HCT116 (cell line): ENCODE measurements at regions not wholly inside any gene's neighbourhood (a gene's known extent, or its start where the extent isn't known, plus 50 kb on each side); places are given as distances from the start of the nearest gene placed in this dataset.
"Not testable (repeated sequence)": the region's sequence is repeated elsewhere in the genome, so short reads cannot be mapped to it uniquely, and the experiment has no call there.

ENCODE experiments used
- ATAC-seq: fragments of 200-7000 bp; cut with Tn5 transposase; 2 replicates; pipeline ENCODE4 v1.9.1; 2020; ENCODE audit warnings: mild to moderate bottlenecking, moderate library complexity
- BruUV-seq: library from RNA; stranded (reverse); fragments of 400-500 nt; replicated peaks from 2 replicates; lab custom pipeline; 2021; lab: Mats Ljungman, UMichigan
- CTCF ChIA-PET: fragments of 300-600 bp; sonication (Branson Sonifier 250); formaldehyde crosslinking; loops from one replicate; lab custom pipeline; 2021; ENCODE audit warnings: antibody characterized with exemption; lab: Charles Lee
- POLR2A ChIA-PET: fragments of 300-600, 350-600 bp; sonication (Branson Sonifier 250); formaldehyde crosslinking; loops from one replicate; lab custom pipeline; 2021; ENCODE audit warnings: antibody characterized with exemption; lab: Charles Lee
- RAD21 ChIA-PET, 2 experiments: fragments of 300-600 bp; sonication (Branson Sonifier 250); formaldehyde crosslinking; loops; one replicate each; lab custom pipeline; 2023; ENCODE audit warnings: low total read pairs in 2 of 2; ENCODE audit not compliant: uncharacterized antibody in 2 of 2, unreplicated experiment in 2 of 2, low non-redundant PET in 1 of 2; lab: Charles Lee
- DNase-seq: peaks from one replicate; pipeline ENCODE4 v3.0.0-alpha.2; 2010; ENCODE audit warnings: low read depth, low spot score
- H2AFZ ChIP-seq: fragments of 200-600 bp; shearing (Covaris generic), sonication (generic); 2 replicates; pipeline ENCODE4 v1.6.1; 2017; ENCODE audit warnings: low read depth, mixed run types, mixed read lengths, antibody characterized with exemption, low read length; ENCODE audit not compliant: poor library complexity, severe bottlenecking
- H3K27ac ChIP-seq: 2 replicates; pipeline ENCODE4 v1.5.1; 2012; ENCODE audit warnings: low read depth, low read length
- H3K27me3 ChIP-seq: fragments of 200-600 bp; sonication (generic); 2 replicates; pipeline ENCODE4 v1.6.1; 2016; ENCODE audit warnings: mixed run types, low read length, mixed read lengths; ENCODE audit not compliant: insufficient read depth
- H3K36me3 ChIP-seq, 2 experiments: fragments of 200-500 bp in 1 of 2; fragments of 200-600 bp in 1 of 2; sonication (Bioruptor generic) in 1 of 2; sonication (generic) in 1 of 2; 2 replicates each; pipeline versions ENCODE4 v1.5.1 to v1.6.1; 2014 to 2016; ENCODE audit warnings: low read length in 2 of 2, inconsistent platforms in 1 of 2, mixed read lengths in 1 of 2, mixed run types in 1 of 2; ENCODE audit not compliant: insufficient read depth in 2 of 2, control insufficient read depth in 1 of 2
- H3K4me1 ChIP-seq, 2 experiments: fragments of 200-600 bp in 1 of 2; sonication (generic) in 1 of 2; 2 replicates each; pipeline versions ENCODE4 v1.5.1 to v1.6.1; 2012 to 2017; ENCODE audit warnings: low read length in 2 of 2, inconsistent platforms in 1 of 2, mild to moderate bottlenecking in 1 of 2, mixed read lengths in 1 of 2, mixed run types in 1 of 2, moderate library complexity in 1 of 2; ENCODE audit not compliant: insufficient read depth in 2 of 2, control insufficient read depth in 1 of 2
- H3K4me2 ChIP-seq: fragments of 200-600 bp; sonication (generic); 2 replicates; pipeline ENCODE4 v1.6.1; 2017; ENCODE audit warnings: mixed run types, low read length, mixed read lengths
- H3K4me3 ChIP-seq, 2 experiments: fragments of 200-600 bp in 1 of 2; sonication (generic) in 1 of 2; replicated peaks in 1 of 2; 2 replicates each; pipeline ENCODE4 v1.5.1; 2011 to 2016; ENCODE audit warnings: low read length in 2 of 2, control low read depth in 1 of 2, low read depth in 1 of 2, mild to moderate bottlenecking in 1 of 2, mixed read lengths in 1 of 2, mixed run types in 1 of 2
- H3K79me2 ChIP-seq: fragments of 200-600 bp; sonication (generic); 2 replicates; pipeline ENCODE4 v1.6.1; 2017; ENCODE audit warnings: mild to moderate bottlenecking, mixed run types, low read length, moderate library complexity, mixed read lengths; ENCODE audit not compliant: insufficient read depth
- H3K9ac ChIP-seq: fragments of 200-600 bp; sonication (generic); 2 replicates; pipeline ENCODE4 v1.6.1; 2016; ENCODE audit warnings: low read length, mixed read lengths
- H3K9me2 ChIP-seq: fragments of 200-600 bp; sonication (generic), shearing (Covaris generic); 2 replicates; pipeline ENCODE4 v1.6.1; 2017; ENCODE audit warnings: mixed run types, mild to moderate bottlenecking, moderate library complexity; ENCODE audit not compliant: insufficient read depth
- H3K9me3 ChIP-seq, 2 experiments: fragments of 200-500 bp in 1 of 2; fragments of 200-600 bp in 1 of 2; sonication (Bioruptor generic) in 1 of 2; sonication (generic) in 1 of 2; 2 replicates each; pipeline ENCODE4 v1.6.1; 2014 to 2017; ENCODE audit warnings: low read length in 2 of 2, mixed read lengths in 2 of 2, inconsistent platforms in 1 of 2, low read depth in 1 of 2, mild to moderate bottlenecking in 1 of 2, mixed run types in 1 of 2, moderate library complexity in 1 of 2; ENCODE audit not compliant: control insufficient read depth in 1 of 2, insufficient read depth in 1 of 2
- H4K20me1 ChIP-seq: fragments of 200-600 bp; sonication (generic), shearing (Covaris generic); 2 replicates; pipeline ENCODE4 v1.6.1; 2017; ENCODE audit warnings: mixed run types, mild to moderate bottlenecking, moderate library complexity; ENCODE audit not compliant: insufficient read depth
- ATF3 ChIP-seq: IDR thresholded peaks from 2 replicates; pipeline ENCODE4 v1.6.1; 2012
- CBX3 ChIP-seq: IDR thresholded peaks from 2 replicates; pipeline ENCODE4 v1.6.1; 2012; ENCODE audit warnings: low read depth
- CEBPB ChIP-seq: IDR thresholded peaks from 2 replicates; pipeline ENCODE4 v1.6.1; 2012; ENCODE audit warnings: low read depth
- CTCF ChIP-seq, 3 experiments: fragments of 200-600 bp in 1 of 3; sonication (generic) in 1 of 3; IDR thresholded peaks in 2 of 3; conservative IDR thresholded peaks in 1 of 3; 2 replicates each; pipeline ENCODE4 v1.5.1; 2012 to 2017; ENCODE audit warnings: low read depth in 2 of 3, low read length in 2 of 3, antibody characterized with exemption in 1 of 3, borderline replicate concordance in 1 of 3, control low read depth in 1 of 3, mild to moderate bottlenecking in 1 of 3, mixed read lengths in 1 of 3, mixed run types in 1 of 3, moderate library complexity in 1 of 3; ENCODE audit not compliant: insufficient read depth in 1 of 3
- EGR1 ChIP-seq: IDR thresholded peaks from 2 replicates; pipeline ENCODE4 v1.6.1; 2012; ENCODE audit warnings: low read depth
- ELF1 ChIP-seq: IDR thresholded peaks from 2 replicates; pipeline ENCODE4 v1.6.1; 2012; ENCODE audit warnings: low read depth, borderline replicate concordance
- EZH2 ChIP-seq: fragments of 200-600 bp; sonication (generic); IDR thresholded peaks from 2 replicates; pipeline ENCODE4 v1.6.1; 2017; ENCODE audit warnings: antibody characterized with exemption, mixed run types
- EZH2phosphoT487 ChIP-seq: fragments of 200-600 bp; IDR thresholded peaks from 2 replicates; pipeline ENCODE4 v1.6.1; 2018; ENCODE audit warnings: antibody characterized with exemption, borderline replicate concordance
- FOSL1 ChIP-seq: IDR thresholded peaks from 2 replicates; pipeline ENCODE4 v1.6.1; 2012; ENCODE audit warnings: low read depth
- JUND ChIP-seq: IDR thresholded peaks from 2 replicates; pipeline ENCODE4 v1.6.1; 2012
- MAX ChIP-seq: IDR thresholded peaks from 2 replicates; pipeline ENCODE4 v1.6.1; 2012
- POLR2A ChIP-seq: IDR thresholded peaks from 2 replicates; pipeline ENCODE4 v1.7.0; 2011; ENCODE audit warnings: borderline replicate concordance; ENCODE audit not compliant: insufficient read depth, insufficient read length; ENCODE audit errors: extremely low read depth
- POLR2AphosphoS5 ChIP-seq: IDR thresholded peaks from 2 replicates; pipeline ENCODE4 v1.6.1; 2011; ENCODE audit warnings: mild to moderate bottlenecking, low read depth, low read length, moderate library complexity
- RAD21 ChIP-seq: IDR thresholded peaks from 2 replicates; pipeline ENCODE4 v1.6.1; 2012; ENCODE audit warnings: low read depth, mild to moderate bottlenecking
- SIN3A ChIP-seq: IDR thresholded peaks from 2 replicates; pipeline ENCODE4 v1.6.1; 2012; ENCODE audit warnings: low read depth
- SP1 ChIP-seq: IDR thresholded peaks from 2 replicates; pipeline ENCODE4 v1.6.1; 2012; ENCODE audit warnings: low read depth
- TCF7L2 ChIP-seq: IDR thresholded peaks from 2 replicates; pipeline ENCODE4 v1.7.0; 2011; ENCODE audit warnings: borderline replicate concordance, inconsistent platforms; ENCODE audit not compliant: insufficient read depth, insufficient read length; ENCODE audit errors: extremely low read depth
- ZBTB33 ChIP-seq: IDR thresholded peaks from 2 replicates; pipeline ENCODE4 v1.6.1; 2011; ENCODE audit warnings: mild to moderate bottlenecking, low read length, moderate library complexity; ENCODE audit not compliant: insufficient replicate concordance; ENCODE audit errors: extremely low read depth
- ZFX ChIP-seq: fragments of 450-650 bp; IDR thresholded peaks from 2 replicates; pipeline ENCODE4 v1.6.1; 2017
- ZNF274 ChIP-seq: fragments of 200-500 bp; sonication (Bioruptor generic); IDR thresholded peaks from 2 replicates; pipeline ENCODE4 v1.6.1; 2014; ENCODE audit warnings: mild to moderate bottlenecking, low read depth, low read length, inconsistent platforms
- intact Hi-C: fragments of 100-400 bp; cut with micrococcal nuclease; formaldehyde crosslinking; loops from 2 replicates; pipeline ENCODE4 v1.10.0; 2022

GRCh38 chr3:44941-45340, 151.6 kb upstream of the CHL1 start:
- H3K9me2 ChIP-seq, H3K4me3 ChIP-seq, H3K27ac ChIP-seq, H3K27me3 ChIP-seq, BruUV-seq, ATAC-seq, POLR2A ChIA-PET, H2AFZ ChIP-seq, H4K20me1 ChIP-seq, H3K9me3 ChIP-seq, CTCF ChIA-PET, H3K9ac ChIP-seq, RAD21 ChIA-PET, H3K79me2 ChIP-seq, DNase-seq, H3K36me3 ChIP-seq, H3K4me1 ChIP-seq, intact Hi-C loops, H3K4me2 ChIP-seq: not testable (repeated sequence)

GRCh38 chr3:46576-46975, 150.0 kb upstream of the CHL1 start:
- no TSS peak for BruUV-seq
- Histone ChIP-seq H3K27ac (no peak overlapping the region), H3K79me2 (no peaks in the 10 kb centered on the region), H3K36me3 (no peaks in the 10 kb centered on the region), H3K4me2 (no peak overlapping the region), H3K9me2 (no peaks in the 10 kb centered on the region), H3K4me3 (no peak overlapping the region), H3K9me3 (peaks cover 0 to 5% of the 10 kb centered on the region in 2 experiments; a peak in 2 of 4 replicates), H2AFZ (no peak overlapping the region), H3K4me1 (no peaks in the 10 kb centered on the region), H3K9ac (no peak overlapping the region), H3K27me3 (no peaks in the 10 kb centered on the region), H4K20me1 (no peaks in the 10 kb centered on the region)
- TF ChIP-seq ZBTB33 (no peak), CTCF (IDR thresholded peaks at IDR 0.05 in 2 of 3, conservative IDR thresholded peaks at IDR 0.05 in 1 of 3; ENCODE audit: borderline replicate concordance in 1 of 3, insufficient read depth in 1 of 3, low read depth in 2 of 3, low read length in 2 of 3) (no peak), SP1 (no peak), ELF1 (no peak), MAX (no peak), EZH2phosphoT487 (no peak), POLR2A (no peak), ZNF274 (no peak), TCF7L2 (no peak), CBX3 (no peak), EGR1 (no peak), CEBPB (no peak), POLR2AphosphoS5 (no peak), ZFX (no peak), ATF3 (no peak), JUND (no peak), RAD21 (no peak), SIN3A (no peak), FOSL1 (no peak), EZH2 (no peak)
- POLR2A ChIA-PET = no interaction called here
- intact Hi-C loops = no loop called here
- DNase-seq = no peak
- RAD21 ChIA-PET = no interaction called here
- CTCF ChIA-PET = no interaction called here
- ATAC-seq = no peak
